ENCODE measurements at regions not wholly inside any gene's neighbourhood (a gene's known extent, or its start where the extent isn't known, plus 50 kb on each side); places are given as distances from the start of the nearest gene placed in this dataset.

GRCh38 chr7:85995101-85995500 is 648.6 kb upstream of the GRM3 start:
- TF ChIP-seq NPAS2 (CRISPR knock-in tag; IDR thresholded peaks at IDR 0.05; ENCODE audit: borderline replicate concordance) (no peak), ESRRA (IDR thresholded peaks at IDR 0.05; ENCODE audit: borderline replicate concordance, low read length) (no peak), HOXA7 (CRISPR knock-in tag; IDR thresholded peaks at IDR 0.05) (no peak), CTCF (IDR thresholded peaks at IDR 0.05) (no peak), NR3C1 (IDR thresholded peaks at IDR 0.05) (no peak), ZFP36 (IDR thresholded peaks at IDR 0.05; ENCODE audit: borderline replicate concordance, partially characterized antibody) (no peak), POLR2A (IDR thresholded peaks at IDR 0.05; ENCODE audit: low read length) (no peak), REST (IDR thresholded peaks at IDR 0.05) (no peak)

All from A549 (cell line).